ENCODE measurements at regions not wholly inside any gene's neighbourhood (a gene's known extent, or its start where the extent isn't known, plus 50 kb on each side); places are given as distances from the start of the nearest gene placed in this dataset.

- H3K27ac Mint-ChIP-seq (ENCODE audit: unreplicated experiment), result no peak overlapping the region
These were observed 96.3 kb downstream of the FAM76B start for GRCh38 chr11:95693298-95693697.

GRCh38 chr11:95692526-95693260, 96.9 kb downstream of the FAM76B start:
- H3K4me3 Mint-ChIP-seq (ENCODE audit: unreplicated experiment), result no peak overlapping the region
- no peaks in the 10 kb centered on the region for H3K36me3 ChIP-seq (ENCODE audit: control insufficient read depth, insufficient read depth, low read length)
- peaks cover 6% of the 10 kb centered on the region; the same call in 1 of the 2 replicates for H3K9me3 ChIP-seq
- H3K36me3 Mint-ChIP-seq (ENCODE audit: insufficient read depth, unreplicated experiment), result no peaks in the 10 kb centered on the region
- no peak for DNase-seq
- no peak overlapping the region for H3K4me3 ChIP-seq (ENCODE audit: low read depth, low read length)
- no peaks in the 10 kb centered on the region for H3K27me3 Mint-ChIP-seq (ENCODE audit: insufficient read depth, unreplicated experiment)
- no peaks in the 10 kb centered on the region for H3K4me1 ChIP-seq
- no peak for TF ChIP-seq CTCF (IDR thresholded peaks at IDR 0.05; ENCODE audit: insufficient read depth in 1 of 2, low read depth in 1 of 2, low read length in 1 of 2, severe bottlenecking in 1 of 2, unreplicated experiment in 1 of 2)
- no peaks in the 10 kb centered on the region for H3K9me3 Mint-ChIP-seq (ENCODE audit: unreplicated experiment)
- BruUV-seq (replicated peaks), result no TSS peak
- no peak overlapping the region for H3K27ac Mint-ChIP-seq (ENCODE audit: unreplicated experiment)
- intact Hi-C loops (cut with micrococcal nuclease; ENCODE audit: unreplicated experiment), result no loop called here
- ChIA-PET POLR2A (no interaction called here), CTCF (interaction anchor here (1.2 kb wide), 1 partner anchor 12 kb away, joined by 4 read pairs; no protein-coding TSS in a partner anchor)
- H3K27me3 ChIP-seq (replicated peaks; ENCODE audit: control insufficient read depth, insufficient read depth, low read length), result no peaks in the 10 kb centered on the region
- no peaks in the 10 kb centered on the region for H3K4me1 Mint-ChIP-seq (ENCODE audit: low read depth, unreplicated experiment)

More at GRCh38 chr11:95693298-95693697, 96.3 kb downstream of the FAM76B start:
- H3K4me1 ChIP-seq, result no peaks in the 10 kb centered on the region
- intact Hi-C loops (cut with micrococcal nuclease; ENCODE audit: unreplicated experiment), result no loop called here
- no peaks in the 10 kb centered on the region for H3K36me3 ChIP-seq (ENCODE audit: control insufficient read depth, insufficient read depth, low read length)
- TF ChIP-seq CTCF (IDR thresholded peaks at IDR 0.05; ENCODE audit: insufficient read depth in 1 of 2, low read depth in 1 of 2, low read length in 1 of 2, severe bottlenecking in 1 of 2, unreplicated experiment in 1 of 2), result no peak
- H3K36me3 Mint-ChIP-seq (ENCODE audit: insufficient read depth, unreplicated experiment), result no peaks in the 10 kb centered on the region
- no peaks in the 10 kb centered on the region for H3K4me1 Mint-ChIP-seq (ENCODE audit: low read depth, unreplicated experiment)
- no peaks in the 10 kb centered on the region for H3K27me3 ChIP-seq (replicated peaks; ENCODE audit: control insufficient read depth, insufficient read depth, low read length)
- BruUV-seq (replicated peaks), result no TSS peak
- no peak overlapping the region for H3K4me3 ChIP-seq (ENCODE audit: low read depth, low read length)
- H3K4me3 Mint-ChIP-seq (ENCODE audit: unreplicated experiment), result no peak overlapping the region
- ChIA-PET CTCF (interaction anchor here (1.2 kb wide), 1 partner anchor 13 kb away, joined by 4 read pairs; no protein-coding TSS in a partner anchor), POLR2A (no interaction called here)
- H3K9me3 ChIP-seq, result peaks cover 6% of the 10 kb centered on the region; the same call in 1 of the 2 replicates
- DNase-seq, result no peak
- no peaks in the 10 kb centered on the region for H3K27me3 Mint-ChIP-seq (ENCODE audit: insufficient read depth, unreplicated experiment)
- H3K9me3 Mint-ChIP-seq (ENCODE audit: unreplicated experiment), result no peaks in the 10 kb centered on the region

GRCh38 chr11:95690100-95690499, 99.5 kb downstream of the FAM76B start:
- no peak for DNase-seq
- no peaks in the 10 kb centered on the region for H3K36me3 Mint-ChIP-seq (ENCODE audit: insufficient read depth, unreplicated experiment)
- Histone ChIP-seq H3K4me1 (no peaks in the 10 kb centered on the region), H3K4me3 (ENCODE audit: low read depth, low read length) (no peak overlapping the region), H3K27me3 (replicated peaks; ENCODE audit: control insufficient read depth, insufficient read depth, low read length) (no peaks in the 10 kb centered on the region), H3K36me3 (ENCODE audit: control insufficient read depth, insufficient read depth, low read length) (no peaks in the 10 kb centered on the region), H3K9me3 (peaks cover 6% of the 10 kb centered on the region; the same call in 1 of the 2 replicates)
- H3K4me1 Mint-ChIP-seq (ENCODE audit: low read depth, unreplicated experiment), result no peaks in the 10 kb centered on the region
- no peak overlapping the region for H3K4me3 Mint-ChIP-seq (ENCODE audit: unreplicated experiment)
- intact Hi-C loops (cut with micrococcal nuclease; ENCODE audit: unreplicated experiment), result no loop called here
- no peak for TF ChIP-seq CTCF (IDR thresholded peaks at IDR 0.05; ENCODE audit: insufficient read depth in 1 of 2, low read depth in 1 of 2, low read length in 1 of 2, severe bottlenecking in 1 of 2, unreplicated experiment in 1 of 2)
- CTCF ChIA-PET, result no interaction called here
- no peaks in the 10 kb centered on the region for H3K9me3 Mint-ChIP-seq (ENCODE audit: unreplicated experiment)
- no peak overlapping the region for H3K27ac Mint-ChIP-seq (ENCODE audit: unreplicated experiment)
- H3K27me3 Mint-ChIP-seq (ENCODE audit: insufficient read depth, unreplicated experiment), result no peaks in the 10 kb centered on the region
- BruUV-seq (replicated peaks), result no TSS peak
- POLR2A ChIA-PET, result no interaction called here

All from Caco-2 (cell line).